ENCODE measurements at regions not wholly inside any gene's neighbourhood (a gene's known extent, or its start where the extent isn't known, plus 50 kb on each side); places are given as distances from the start of the nearest gene placed in this dataset.

- Mint-ChIP-seq H3K27ac (ENCODE audit: unreplicated experiment) (no peak overlapping the region), H3K27me3 (ENCODE audit: low read depth) (no peaks in the 10 kb centered on the region), H3K9me3 (no peaks in the 10 kb centered on the region), H3K4me3 (no peak overlapping the region), H3K36me3 (ENCODE audit: low read depth) (no peaks in the 10 kb centered on the region), H3K4me1 (peaks cover 33% of the 10 kb centered on the region)
- no peak for TF ChIP-seq CTCF (conservative IDR thresholded peaks at IDR 0.05)
- no peak for DNase-seq (ENCODE audit: low read depth, low spot score)
These were observed 282.8 kb upstream of the EDNRB start for GRCh38 chr13:78201411-78201810.

- H3K9me3 Mint-ChIP-seq: no peaks in the 10 kb centered on the region
- no peak overlapping the region for H3K27ac Mint-ChIP-seq (ENCODE audit: unreplicated experiment)
- H3K4me3 Mint-ChIP-seq: no peak overlapping the region
- no peak for TF ChIP-seq CTCF (conservative IDR thresholded peaks at IDR 0.05)
- H3K4me1 Mint-ChIP-seq: peaks cover 35% of the 10 kb centered on the region
- no peaks in the 10 kb centered on the region for H3K36me3 Mint-ChIP-seq (ENCODE audit: low read depth)
- no peak for DNase-seq (ENCODE audit: low read depth, low spot score)
- H3K27me3 Mint-ChIP-seq (ENCODE audit: low read depth): no peaks in the 10 kb centered on the region
These were observed 280.2 kb upstream of the EDNRB start for GRCh38 chr13:78198821-78199220.

GRCh38 chr13:78198419-78198818 is 279.8 kb upstream of the EDNRB start:
- Mint-ChIP-seq H3K4me1 (peaks cover 35% of the 10 kb centered on the region), H3K4me3 (no peak overlapping the region), H3K27me3 (ENCODE audit: low read depth) (no peaks in the 10 kb centered on the region), H3K27ac (ENCODE audit: unreplicated experiment) (no peak overlapping the region), H3K36me3 (ENCODE audit: low read depth) (no peaks in the 10 kb centered on the region), H3K9me3 (no peaks in the 10 kb centered on the region)
- DNase-seq (ENCODE audit: low read depth, low spot score): no peak
- no peak for TF ChIP-seq CTCF (conservative IDR thresholded peaks at IDR 0.05)

DNA sequence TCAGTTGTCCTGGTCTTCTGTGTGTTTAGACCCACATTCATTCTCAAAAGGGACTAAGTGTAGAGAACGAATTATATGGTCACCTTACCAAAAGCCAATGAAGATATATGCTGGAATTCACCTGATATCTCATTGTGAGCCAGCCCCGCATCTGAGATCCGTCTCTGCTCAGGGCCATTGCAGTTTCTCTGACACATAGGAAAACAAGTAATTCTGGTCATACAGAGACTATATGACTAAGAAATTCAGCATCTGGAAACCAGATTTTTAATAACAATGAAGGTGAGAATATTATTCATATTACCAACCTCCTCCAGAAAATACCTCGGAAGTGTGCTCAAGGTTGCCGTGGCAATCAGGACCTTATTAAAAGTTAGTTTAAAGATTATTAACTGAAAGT is 278.6 kb upstream of the EDNRB start:
- no peak for TF ChIP-seq CTCF (conservative IDR thresholded peaks at IDR 0.05)
- no peak overlapping the region for H3K27ac Mint-ChIP-seq (ENCODE audit: unreplicated experiment)
- no peaks in the 10 kb centered on the region for H3K9me3 Mint-ChIP-seq
- H3K4me3 Mint-ChIP-seq: no peak overlapping the region
- H3K4me1 Mint-ChIP-seq: peaks cover 35% of the 10 kb centered on the region
- DNase-seq (ENCODE audit: low read depth, low spot score): no peak
- no peaks in the 10 kb centered on the region for H3K27me3 Mint-ChIP-seq (ENCODE audit: low read depth)
- no peaks in the 10 kb centered on the region for H3K36me3 Mint-ChIP-seq (ENCODE audit: low read depth)

DNA sequence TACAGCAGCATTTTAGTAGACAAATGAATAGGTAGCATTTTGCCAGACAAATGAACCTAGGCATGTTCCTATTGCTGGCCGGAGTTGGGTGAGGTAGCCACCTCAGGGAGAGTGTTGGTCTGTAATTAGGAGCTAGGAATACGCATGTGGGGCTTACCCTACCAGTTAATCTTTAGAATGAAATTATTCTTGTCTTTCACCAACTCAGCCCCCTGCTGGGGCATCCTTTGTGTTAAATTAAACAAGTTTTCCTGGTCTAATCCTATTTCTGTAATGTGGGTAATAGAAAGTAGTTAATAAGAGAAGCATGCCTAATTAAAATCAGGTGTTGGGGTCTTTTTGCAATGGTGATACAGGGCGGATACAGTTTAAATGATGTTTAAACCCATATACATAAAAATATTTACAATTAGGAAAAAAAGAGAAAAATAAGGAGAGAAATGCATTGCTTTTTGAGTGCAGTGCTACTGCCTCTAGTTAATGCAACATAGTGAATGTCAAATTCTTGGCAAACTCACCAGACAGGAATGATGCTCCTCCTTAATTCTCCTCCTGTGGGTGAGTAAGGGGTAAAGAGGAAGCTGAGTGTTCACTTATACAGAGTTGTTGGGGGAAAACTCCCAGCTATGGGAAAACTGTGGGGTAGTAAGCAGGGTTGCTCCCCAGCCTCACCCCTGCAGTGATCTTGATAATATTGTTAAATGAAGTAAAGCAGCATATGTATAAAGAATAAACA is 276.4 kb upstream of the EDNRB start:
- Mint-ChIP-seq H3K27me3 (ENCODE audit: low read depth) (no peaks in the 10 kb centered on the region), H3K9me3 (peaks cover 3% of the 10 kb centered on the region), H3K4me1 (peaks cover 26% of the 10 kb centered on the region), H3K4me3 (no peak overlapping the region), H3K36me3 (ENCODE audit: low read depth) (no peaks in the 10 kb centered on the region), H3K27ac (ENCODE audit: unreplicated experiment) (no peak overlapping the region)
- no peak for TF ChIP-seq CTCF (conservative IDR thresholded peaks at IDR 0.05)
- DNase-seq (ENCODE audit: low read depth, low spot score): no peak

Data from neural crest cell (in vitro differentiated cells).